ENCODE measurements at regions not wholly inside any gene's neighbourhood (a gene's known extent, or its start where the extent isn't known, plus 50 kb on each side); places are given as distances from the start of the nearest gene placed in this dataset.
A peak's percentile ranks its signal among the peaks of the same experiment; 100 is the strongest.

- RAD21 ChIA-PET (ENCODE audit: unreplicated experiment) = interaction anchor here (0.7 to 1.9 kb wide), 3 partner anchors 268 to 727 kb away, joined by 3 to 6 read pairs (median 4); no protein-coding TSS in a partner anchor
- POLR2A ChIA-PET = no interaction called here
Measured at GRCh38 chr3:153042088-153042487, 119.9 kb upstream of the RAP2B start.

GRCh38 chr3:153043729-153044328, 118.2 kb upstream of the RAP2B start:
- WGBS (ENCODE audit: insufficient coverage, insufficient replicate concordance, low lambda C conversion rate, missing lambda C conversion rate) = 65% methylated on average over 3 of the region's 3 CpGs
- FAIRE-seq = peak; percentile 54
- CTCF ChIA-PET = interaction anchor here (0.6 to 2.5 kb wide), 27 partner anchors 8 to 1332 kb away, joined by 3 to 13 read pairs (median 5); no protein-coding TSS in a partner anchor
- no peak for TF ChIP-seq RAD21 (IDR thresholded peaks at IDR 0.05; ENCODE audit: insufficient read depth, low read depth, low read length)
- TF ChIP-seq, protein P1, sequence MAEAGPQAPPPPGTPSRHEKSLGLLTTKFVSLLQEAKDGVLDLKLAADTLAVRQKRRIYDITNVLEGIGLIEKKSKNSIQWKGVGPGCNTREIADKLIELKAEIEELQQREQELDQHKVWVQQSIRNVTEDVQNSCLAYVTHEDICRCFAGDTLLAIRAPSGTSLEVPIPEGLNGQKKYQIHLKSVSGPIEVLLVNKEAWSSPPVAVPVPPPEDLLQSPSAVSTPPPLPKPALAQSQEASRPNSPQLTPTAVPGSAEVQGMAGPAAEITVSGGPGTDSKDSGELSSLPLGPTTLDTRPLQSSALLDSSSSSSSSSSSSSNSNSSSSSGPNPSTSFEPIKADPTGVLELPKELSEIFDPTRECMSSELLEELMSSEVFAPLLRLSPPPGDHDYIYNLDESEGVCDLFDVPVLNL (IDR thresholded peaks at IDR 0.05; ENCODE audit: low read depth, low read length) = no peak
- no peak for TF ChIP-seq CHD2 (IDR thresholded peaks at IDR 0.05; ENCODE audit: borderline replicate concordance, low read depth, low read length)
- no peak for TF ChIP-seq ETV6 (conservative IDR thresholded peaks at IDR 0.05 in 1 of 2, IDR thresholded peaks at IDR 0.05 in 1 of 2; ENCODE audit: borderline replicate concordance in 1 of 2, low read depth in 1 of 2)
- TF ChIP-seq CEBPZ (IDR thresholded peaks at IDR 0.05; ENCODE audit: low read depth, low read length) = no peak
- no peak for TF ChIP-seq SMAD5 (IDR thresholded peaks at IDR 0.05; ENCODE audit: low read depth)
- no peak for TF ChIP-seq TCF12 (IDR thresholded peaks at IDR 0.05; ENCODE audit: low read depth, low read length)
- no peak for TF ChIP-seq HDAC2 (IDR thresholded peaks at IDR 0.05)
- TF ChIP-seq FOXM1 (IDR thresholded peaks at IDR 0.05; ENCODE audit: low read depth, low read length) = no peak
- no peak for TF ChIP-seq SUZ12 (IDR thresholded peaks at IDR 0.05; ENCODE audit: unreplicated experiment)
- no peak for TF ChIP-seq NR2C1 (IDR thresholded peaks at IDR 0.05)

More at GRCh38 chr3:153042088-153042487, 119.9 kb upstream of the RAP2B start:
- ATAC-seq (no peak), FAIRE-seq (no peak), DNase-seq (ENCODE audit: low read depth, low spot score) (no peak)
- H3K9ac ChIP-seq (ENCODE audit: control insufficient read depth, insufficient read depth, low read length) = no peak overlapping the region
- H3K4me3 ChIP-seq = no peak overlapping the region
- no peaks in the 10 kb centered on the region for H3K4me1 ChIP-seq (ENCODE audit: control insufficient read depth, insufficient read depth, low read length)
- H2AFZ ChIP-seq (ENCODE audit: control insufficient read depth, low read depth, low read length) = no peak overlapping the region
- no peaks in the 10 kb centered on the region for H3K79me2 ChIP-seq (ENCODE audit: control insufficient read depth, insufficient read depth, low read length)
- intact Hi-C loops (cut with micrococcal nuclease; ENCODE audit: unreplicated experiment) = loop anchor here (2.0 to 10.0 kb wide), 4 partner anchors 250 to 727 kb away; no protein-coding TSS in a partner anchor
- H3K27ac ChIP-seq (ENCODE audit: control insufficient read depth, insufficient read depth) = no peak overlapping the region
- TF ChIP-seq CBX3 (IDR thresholded peaks at IDR 0.05; ENCODE audit: borderline replicate concordance, low read depth) = no peak
- 8% methylated on average over 1 of the region's 1 CpG for WGBS (ENCODE audit: insufficient coverage, insufficient replicate concordance, low lambda C conversion rate, missing lambda C conversion rate)
- SMC1A ChIA-PET (ENCODE audit: uncharacterized antibody, unreplicated experiment) = interaction anchor here (0.6 to 2.2 kb wide), 7 partner anchors 8 to 929 kb away, joined by 3 to 10 read pairs (median 4); no protein-coding TSS in a partner anchor
- no peaks in the 10 kb centered on the region for H3K27me3 ChIP-seq (replicated peaks in 1 of 2; ENCODE audit: control insufficient read depth in 2 of 2, insufficient read depth in 2 of 2, low read length in 1 of 2)
- H3K4me2 ChIP-seq (ENCODE audit: control insufficient read depth, insufficient read depth) = no peak overlapping the region
- no peaks in the 10 kb centered on the region for H3K9me3 ChIP-seq (replicated peaks; ENCODE audit: control insufficient read depth, insufficient read depth, low read length)
- H3K36me3 ChIP-seq (ENCODE audit: control insufficient read depth in 2 of 2, insufficient read depth in 2 of 2, low read length in 1 of 2) = no peaks in the 10 kb centered on the region
- in situ Hi-C loops (cut with MboI) = loop anchor here (10.0 kb wide), 1 partner anchor 553 kb away; no protein-coding TSS in a partner anchor
- no peaks in the 10 kb centered on the region for H4K20me1 ChIP-seq (ENCODE audit: control insufficient read depth, insufficient read depth)
- CTCF ChIA-PET = interaction anchor here (0.7 to 2.5 kb wide), 11 partner anchors 8 to 1212 kb away, joined by 3 to 13 read pairs (median 6); no protein-coding TSS in a partner anchor
- BruUV-seq (replicated peaks) = no TSS peak

More at GRCh38 chr3:153043729-153044328, 118.2 kb upstream of the RAP2B start:
- no peak for DNase-seq (ENCODE audit: low read depth, low spot score)
- Histone ChIP-seq H3K9ac (ENCODE audit: control insufficient read depth, insufficient read depth, low read length) (no peak overlapping the region), H3K4me2 (ENCODE audit: control insufficient read depth, insufficient read depth) (no peak overlapping the region), H3K79me2 (ENCODE audit: control insufficient read depth, insufficient read depth, low read length) (no peaks in the 10 kb centered on the region), H2AFZ (ENCODE audit: control insufficient read depth, low read depth, low read length) (no peak overlapping the region), H3K9me3 (replicated peaks; ENCODE audit: control insufficient read depth, insufficient read depth, low read length) (no peaks in the 10 kb centered on the region), H3K27ac (ENCODE audit: control insufficient read depth, insufficient read depth) (no peak overlapping the region), H3K4me3 (no peak overlapping the region), H3K36me3 (ENCODE audit: control insufficient read depth in 2 of 2, insufficient read depth in 2 of 2, low read length in 1 of 2) (no peaks in the 10 kb centered on the region), H4K20me1 (ENCODE audit: control insufficient read depth, insufficient read depth) (no peaks in the 10 kb centered on the region), H3K27me3 (replicated peaks in 1 of 2; ENCODE audit: control insufficient read depth in 2 of 2, insufficient read depth in 2 of 2, low read length in 1 of 2) (no peaks in the 10 kb centered on the region), H3K4me1 (ENCODE audit: control insufficient read depth, insufficient read depth, low read length) (no peaks in the 10 kb centered on the region)
- SMC1A ChIA-PET (ENCODE audit: uncharacterized antibody, unreplicated experiment) = interaction anchor here (0.6 to 2.2 kb wide), 16 partner anchors 10 to 927 kb away, joined by 3 to 10 read pairs (median 3); no protein-coding TSS in a partner anchor
- RAD21 ChIA-PET (ENCODE audit: unreplicated experiment) = interaction anchor here (0.8 to 1.9 kb wide), 13 partner anchors 9 to 974 kb away, joined by 3 to 14 read pairs (median 5); no protein-coding TSS in a partner anchor
- POLR2A ChIA-PET = no interaction called here
- intact Hi-C loops (cut with micrococcal nuclease; ENCODE audit: unreplicated experiment) = loop anchor here (1.0 to 10.0 kb wide), 5 partner anchors 117 to 725 kb away; no protein-coding TSS in a partner anchor
- ATAC-seq = no peak
- no TSS peak for BruUV-seq (replicated peaks)
- in situ Hi-C loops (cut with MboI) = loop anchor here (10.0 kb wide), 1 partner anchor 551 kb away; no protein-coding TSS in a partner anchor

Measured in GM12878 (cell line).